ENCODE measurements at regions not wholly inside any gene's neighbourhood (a gene's known extent, or its start where the extent isn't known, plus 50 kb on each side); places are given as distances from the start of the nearest gene placed in this dataset.

DNA sequence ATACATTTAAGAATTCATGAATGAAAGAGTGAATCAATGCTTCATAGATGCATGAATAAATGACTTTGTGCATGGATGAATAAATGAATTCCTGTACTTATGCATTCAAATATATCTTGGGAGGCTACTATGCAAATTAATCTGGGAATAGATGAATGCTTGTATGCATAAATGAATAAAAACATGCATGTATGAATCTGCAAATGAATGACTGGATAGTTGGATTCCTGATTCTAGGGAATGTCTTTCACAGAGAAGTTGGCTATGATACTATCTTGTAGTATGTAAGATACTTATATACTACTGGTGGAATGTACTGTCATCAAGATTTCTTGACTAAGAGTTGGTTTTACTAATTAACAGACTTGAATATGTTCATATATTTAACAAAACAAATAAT is 75.3 kb upstream of the ASTN2 start:
- no peak for TF ChIP-seq CTCF (IDR thresholded peaks at IDR 0.05; ENCODE audit: low read depth, low read length)
- H3K4me3 ChIP-seq (ENCODE audit: low read depth, low read length), result no peak overlapping the region

- H3K4me3 ChIP-seq (ENCODE audit: low read depth, low read length), result no peak overlapping the region
- no peak for TF ChIP-seq CTCF (IDR thresholded peaks at IDR 0.05; ENCODE audit: low read depth, low read length)
Measured at GRCh38 chr9:117488659-117489058, 73.8 kb upstream of the ASTN2 start.

DNA sequence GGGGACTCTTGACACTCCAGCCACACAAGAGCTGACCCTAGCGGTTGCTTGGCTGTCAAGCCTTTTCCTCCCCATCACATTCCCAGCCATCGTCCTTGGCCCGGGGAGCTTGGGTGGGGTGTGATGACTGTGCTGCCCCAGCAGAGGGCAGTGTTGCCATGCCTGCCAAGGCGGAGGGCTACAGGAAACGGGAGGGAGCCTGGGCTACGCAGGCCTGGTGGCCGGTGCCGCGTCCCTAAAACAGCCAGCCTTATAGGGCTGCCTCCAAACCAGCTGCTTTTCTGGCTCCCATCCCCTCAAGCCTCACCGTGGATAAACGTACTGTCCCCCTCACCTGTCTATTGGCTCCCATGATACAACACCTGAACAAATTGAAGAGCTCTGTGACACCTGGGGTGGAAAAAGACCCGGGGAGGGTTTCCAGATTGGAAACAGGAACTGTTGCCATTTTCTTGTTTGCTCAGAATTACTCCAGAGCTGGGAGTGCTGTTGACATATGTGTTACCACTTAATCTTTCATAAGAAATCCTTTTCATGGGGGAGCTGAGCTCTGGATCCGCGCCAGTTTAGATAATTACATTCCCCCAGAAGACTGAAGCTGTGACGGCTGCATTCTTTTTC is 72.8 kb upstream of the ASTN2 start:
- TF ChIP-seq CTCF (IDR thresholded peaks at IDR 0.05; ENCODE audit: low read depth, low read length), result peak; percentile 24; the same call in 1 of the 2 replicates
- H3K4me3 ChIP-seq (ENCODE audit: low read depth, low read length), result no peak overlapping the region

DNA sequence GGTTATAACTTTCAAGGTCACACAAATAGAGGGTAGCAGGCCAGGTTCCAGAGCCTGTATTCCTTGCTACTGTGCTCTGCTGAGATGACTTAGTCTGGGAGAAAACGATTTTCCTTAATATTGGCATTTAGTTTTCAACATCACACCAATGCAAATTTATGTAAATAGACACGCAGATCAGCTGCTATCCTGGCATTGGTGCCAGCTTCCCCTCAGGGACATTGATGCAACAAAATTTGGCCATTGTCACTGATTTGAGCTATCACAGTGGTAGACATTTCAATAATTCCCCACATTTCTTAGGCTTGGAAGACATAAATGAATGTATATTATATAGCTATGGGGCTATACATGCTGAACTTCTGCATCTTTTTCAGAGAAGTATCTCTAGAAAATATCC is 71.6 kb upstream of the ASTN2 start:
- no peak for TF ChIP-seq CTCF (IDR thresholded peaks at IDR 0.05; ENCODE audit: low read depth, low read length)
- H3K4me3 ChIP-seq (ENCODE audit: low read depth, low read length), result no peak overlapping the region

DNA sequence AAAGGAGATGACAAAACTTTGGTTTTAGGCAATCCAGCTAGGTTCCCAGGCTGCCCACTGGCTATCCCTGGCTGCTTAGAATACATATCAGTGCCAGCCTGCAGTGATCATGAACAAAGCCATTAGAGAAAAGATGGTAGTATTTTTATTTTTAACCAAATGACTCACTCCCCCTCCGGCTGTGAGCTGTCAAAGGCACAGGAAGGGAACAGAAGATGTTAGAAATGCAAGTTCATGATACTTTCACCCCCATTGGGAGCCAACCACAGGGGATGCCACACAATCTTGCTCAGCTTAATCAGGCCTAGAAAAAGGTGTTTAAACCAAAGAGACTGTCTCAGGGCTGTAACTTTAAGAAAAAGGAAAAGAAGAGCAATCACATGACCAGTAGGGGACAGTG is 70.3 kb upstream of the ASTN2 start:
- no peak for TF ChIP-seq CTCF (IDR thresholded peaks at IDR 0.05; ENCODE audit: low read depth, low read length)
- no peak overlapping the region for H3K4me3 ChIP-seq (ENCODE audit: low read depth, low read length)

GRCh38 chr9:117480729-117481128 is 65.9 kb upstream of the ASTN2 start:
- no peak for TF ChIP-seq CTCF (IDR thresholded peaks at IDR 0.05; ENCODE audit: low read depth, low read length)
- H3K4me3 ChIP-seq (ENCODE audit: low read depth, low read length), result no peak overlapping the region

DNA sequence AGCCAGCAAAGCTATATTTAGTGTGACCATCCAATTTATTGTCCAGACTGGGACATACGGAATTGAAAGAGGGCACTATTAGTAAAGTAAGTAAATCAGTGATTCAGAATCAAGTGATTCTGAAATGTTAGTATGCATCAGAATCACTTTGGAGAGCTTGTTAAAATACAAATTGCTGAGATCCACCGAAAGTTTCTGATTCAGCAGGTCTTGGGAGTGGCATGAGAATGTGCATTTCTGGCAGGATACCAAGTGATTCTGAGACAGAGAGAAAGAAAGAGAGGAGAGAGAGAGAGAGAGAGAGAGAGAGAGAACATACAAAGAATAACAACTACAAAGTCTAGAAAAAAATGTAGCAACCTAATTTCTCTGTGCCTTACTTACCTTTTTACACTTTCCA is 65.4 kb upstream of the ASTN2 start:
- no peak for TF ChIP-seq CTCF (IDR thresholded peaks at IDR 0.05; ENCODE audit: low read depth, low read length)
- H3K4me3 ChIP-seq (ENCODE audit: low read depth, low read length), result no peak overlapping the region

Data from WI38 (cell line).